HEK293T (cell line): ENCODE measurements at regions not wholly inside any gene's neighbourhood (a gene's known extent, or its start where the extent isn't known, plus 50 kb on each side); places are given as distances from the start of the nearest gene placed in this dataset.
A peak's percentile ranks its signal among the peaks of the same experiment; 100 is the strongest.

ENCODE experiments used
- CTCF ChIA-PET: fragments of 350-600 bp; formaldehyde crosslinking; extraction: SDS; loops from one replicate; lab custom pipeline; 2021; ENCODE audit warnings: antibody characterized with exemption, inconsistent platforms; lab: Yijun Ruan, JAX
- POLR2A ChIA-PET: fragments of 350-600 bp; formaldehyde crosslinking; extraction: SDS; loops from one replicate; lab custom pipeline; 2020; ENCODE audit warnings: antibody characterized with exemption, inconsistent platforms; lab: Yijun Ruan, JAX
- DNase-seq: peaks from one replicate; pipeline ENCODE4 v3.0.0; 2012; ENCODE audit warnings: mixed read lengths; ENCODE audit errors: extremely low spot score
- ARNT ChIP-seq: fragments of 450-650 bp; IDR thresholded peaks from 2 replicates; pipeline ENCODE4 v1.6.1; 2017; ENCODE audit warnings: mild to moderate bottlenecking
- BHLHE40 ChIP-seq: fragments of 450-650 bp; IDR thresholded peaks from 2 replicates; pipeline ENCODE4 v1.6.1; 2016; ENCODE audit warnings: mild to moderate bottlenecking, moderate library complexity, borderline replicate concordance
- CTBP1 ChIP-seq: fragments of 450-650 bp; IDR thresholded peaks from 2 replicates; pipeline ENCODE4 v1.6.1; 2016; ENCODE audit warnings: borderline replicate concordance
- ELF4 ChIP-seq: fragments of 450-650 bp; IDR thresholded peaks from 2 replicates; pipeline ENCODE4 v1.6.1; 2017; ENCODE audit warnings: antibody characterized with exemption
- FOXA1 ChIP-seq: fragments of 450-650 bp; IDR thresholded peaks from 2 replicates; pipeline ENCODE4 v1.6.1; 2016; ENCODE audit warnings: mild to moderate bottlenecking
- FOXK2 ChIP-seq: fragments of 450-650 bp; IDR thresholded peaks from 2 replicates; pipeline ENCODE4 v1.6.1; 2016; ENCODE audit warnings: mild to moderate bottlenecking
- FOXM1 ChIP-seq: fragments of 450-650 bp; IDR thresholded peaks from 2 replicates; pipeline ENCODE4 v1.6.1; 2017; ENCODE audit warnings: mild to moderate bottlenecking, borderline replicate concordance
- HDGF ChIP-seq: fragments of 450-650 bp; IDR thresholded peaks from 2 replicates; pipeline ENCODE4 v1.6.1; 2017; ENCODE audit warnings: antibody characterized with exemption, borderline replicate concordance
- L3MBTL2 ChIP-seq: fragments of 450-650 bp; conservative IDR thresholded peaks from 2 replicates; pipeline ENCODE4 v1.6.1; 2016; ENCODE audit warnings: mild to moderate bottlenecking
- LEF1 ChIP-seq: fragments of 450-650 bp; IDR thresholded peaks from 2 replicates; pipeline ENCODE4 v1.6.1; 2017; ENCODE audit warnings: mild to moderate bottlenecking, borderline replicate concordance
- NFRKB ChIP-seq: fragments of 450-650 bp; IDR thresholded peaks from 2 replicates; pipeline ENCODE4 v1.6.1; 2016; ENCODE audit warnings: mild to moderate bottlenecking, moderate library complexity
- PKNOX1 ChIP-seq: fragments of 450-650 bp; IDR thresholded peaks from 2 replicates; pipeline ENCODE4 v1.6.1; 2016
- SP1 ChIP-seq: fragments of 450-650 bp; IDR thresholded peaks from 2 replicates; pipeline ENCODE4 v1.6.1; 2017
- SUZ12 ChIP-seq: fragments of 450-650 bp; IDR thresholded peaks from 2 replicates; pipeline ENCODE4 v1.6.1; 2016; ENCODE audit warnings: mild to moderate bottlenecking
- TARDBP ChIP-seq: fragments of 450-650 bp; IDR thresholded peaks from 2 replicates; pipeline ENCODE4 v1.6.1; 2016
- ZNF384 ChIP-seq: fragments of 450-650 bp; IDR thresholded peaks from 2 replicates; pipeline ENCODE4 v1.6.1; 2016

GRCh38 chr2:145652036-145652435, 1132.1 kb upstream of the ZEB2 start:
- TF ChIP-seq FOXA1: no peak
- no peak for TF ChIP-seq FOXM1
- TF ChIP-seq SP1: no peak
- no peak for TF ChIP-seq BHLHE40
- TF ChIP-seq CTBP1: no peak
- no peak for TF ChIP-seq ELF4
- no peak for TF ChIP-seq LEF1
- TF ChIP-seq ARNT: no peak
- no peak for TF ChIP-seq ZNF384
- no peak for TF ChIP-seq TARDBP
- no peak for TF ChIP-seq L3MBTL2
- TF ChIP-seq HDGF: no peak
- TF ChIP-seq NFRKB: no peak
- TF ChIP-seq SUZ12: no peak
- DNase-seq: no peak
- ChIA-PET POLR2A (no interaction called here), CTCF (no interaction called here)

- DNase-seq: no peak
- TF ChIP-seq PKNOX1 (no peak), SP1 (no peak), SUZ12 (no peak), ARNT (no peak), NFRKB (no peak), CTBP1 (no peak), ELF4 (no peak), BHLHE40 (no peak)
- ChIA-PET CTCF (no interaction called here), POLR2A (no interaction called here)
These were observed 1130.3 kb upstream of the ZEB2 start for GRCh38 chr2:145650226-145650625.

- POLR2A ChIA-PET: no interaction called here
- DNase-seq: no peak
- TF ChIP-seq SP1 (no peak), L3MBTL2 (no peak), BHLHE40 (no peak), LEF1 (no peak), HDGF (no peak), PKNOX1 (no peak), FOXA1 (no peak), FOXK2 (no peak), ELF4 (no peak), TARDBP (no peak), CTBP1 (no peak), ARNT (no peak), FOXM1 (no peak), SUZ12 (no peak), NFRKB (no peak), ZNF384 (no peak)
- CTCF ChIA-PET: no interaction called here
These were observed 1129.1 kb upstream of the ZEB2 start for GRCh38 chr2:145649061-145649460.

- ChIA-PET POLR2A (no interaction called here), CTCF (no interaction called here)
- DNase-seq: no peak
- TF ChIP-seq SP1 (no peak), ARNT (no peak), HDGF (no peak), SUZ12 (no peak), FOXA1 (no peak), NFRKB (no peak), TARDBP (no peak), L3MBTL2 (no peak), FOXM1 (no peak)
These were observed 1124.9 kb upstream of the ZEB2 start for GRCh38 chr2:145644820-145645302.

GRCh38 chr2:145638675-145639074, 1118.8 kb upstream of the ZEB2 start:
- ChIA-PET CTCF (no interaction called here), POLR2A (no interaction called here)
- TF ChIP-seq ZNF384: no peak
- TF ChIP-seq ELF4: no peak
- no peak for TF ChIP-seq FOXA1
- TF ChIP-seq TARDBP: no peak
- no peak for TF ChIP-seq L3MBTL2
- TF ChIP-seq BHLHE40: no peak
- no peak for TF ChIP-seq CTBP1
- DNase-seq: peak; percentile 8

- no peak for DNase-seq
- ChIA-PET CTCF (no interaction called here), POLR2A (no interaction called here)
- TF ChIP-seq SUZ12 (no peak), ZNF384 (no peak), ELF4 (no peak), HDGF (no peak), L3MBTL2 (no peak), FOXA1 (no peak), FOXM1 (no peak), ARNT (no peak), SP1 (no peak), CTBP1 (no peak), PKNOX1 (no peak), TARDBP (no peak), FOXK2 (no peak), BHLHE40 (no peak), LEF1 (no peak), NFRKB (no peak)
These were observed 1115.9 kb upstream of the ZEB2 start for GRCh38 chr2:145635706-145636427.
